ENCODE measurements at regions not wholly inside any gene's neighbourhood (a gene's known extent, or its start where the extent isn't known, plus 50 kb on each side); places are given as distances from the start of the nearest gene placed in this dataset.
"Not testable (repeated sequence)": the region's sequence is repeated elsewhere in the genome, so short reads cannot be mapped to it uniquely, and the experiment has no call there.

DNA sequence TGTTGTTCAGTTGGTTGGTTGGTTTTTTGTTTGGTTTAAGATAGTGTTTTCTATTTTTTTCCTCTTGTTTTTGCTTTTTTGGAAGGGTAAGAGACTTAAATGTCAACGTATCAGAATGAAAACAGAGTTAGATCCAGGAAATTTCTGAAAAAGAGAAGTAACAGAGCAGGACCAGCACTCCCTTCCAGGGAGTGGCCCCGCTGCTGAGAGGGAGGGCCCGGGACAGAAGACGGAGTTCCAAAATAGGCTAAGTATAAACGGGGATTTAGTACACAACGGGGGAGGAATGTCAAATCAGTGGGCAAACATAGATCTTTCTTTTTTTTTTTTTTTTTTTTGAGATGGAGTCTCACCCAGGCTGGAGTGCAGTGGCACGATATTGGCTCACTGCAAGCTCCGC is 92.7 kb upstream of the RUFY1 start:
- TF ChIP-seq CSRNP3 (CRISPR knock-in tag; IDR thresholded peaks at IDR 0.05), result no peak
- no peak for ATAC-seq

- not testable (repeated sequence) for ATAC-seq
Observed at GRCh38 chr5:179456075-179456474, 94.3 kb upstream of the RUFY1 start.

DNA sequence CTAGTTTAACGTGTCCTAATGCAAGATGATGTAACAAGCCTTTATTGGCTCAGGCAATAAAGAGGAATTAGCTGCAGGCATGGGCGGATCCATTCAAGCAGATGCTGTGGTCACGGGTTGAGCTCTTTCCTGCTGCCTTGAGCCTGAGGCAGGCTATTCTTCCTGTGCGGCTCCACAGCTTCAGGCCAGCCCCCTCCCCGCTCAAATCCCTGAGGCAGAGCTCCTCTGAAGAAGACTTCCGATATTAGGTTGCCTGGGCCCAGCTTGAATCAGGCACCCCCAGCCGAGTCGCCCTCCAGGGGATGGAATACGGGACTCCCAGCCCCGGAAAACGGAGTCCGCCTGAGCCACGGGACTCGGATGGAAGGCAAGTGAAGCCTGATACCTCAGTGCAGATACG is 95.0 kb upstream of the RUFY1 start:
- TF ChIP-seq ZC3H10 (CRISPR knock-in tag; IDR thresholded peaks at IDR 0.05), result no peak
- TF ChIP-seq TOX (CRISPR knock-in tag; IDR thresholded peaks at IDR 0.05; ENCODE audit: borderline replicate concordance), result no peak
- TF ChIP-seq, protein P1, sequence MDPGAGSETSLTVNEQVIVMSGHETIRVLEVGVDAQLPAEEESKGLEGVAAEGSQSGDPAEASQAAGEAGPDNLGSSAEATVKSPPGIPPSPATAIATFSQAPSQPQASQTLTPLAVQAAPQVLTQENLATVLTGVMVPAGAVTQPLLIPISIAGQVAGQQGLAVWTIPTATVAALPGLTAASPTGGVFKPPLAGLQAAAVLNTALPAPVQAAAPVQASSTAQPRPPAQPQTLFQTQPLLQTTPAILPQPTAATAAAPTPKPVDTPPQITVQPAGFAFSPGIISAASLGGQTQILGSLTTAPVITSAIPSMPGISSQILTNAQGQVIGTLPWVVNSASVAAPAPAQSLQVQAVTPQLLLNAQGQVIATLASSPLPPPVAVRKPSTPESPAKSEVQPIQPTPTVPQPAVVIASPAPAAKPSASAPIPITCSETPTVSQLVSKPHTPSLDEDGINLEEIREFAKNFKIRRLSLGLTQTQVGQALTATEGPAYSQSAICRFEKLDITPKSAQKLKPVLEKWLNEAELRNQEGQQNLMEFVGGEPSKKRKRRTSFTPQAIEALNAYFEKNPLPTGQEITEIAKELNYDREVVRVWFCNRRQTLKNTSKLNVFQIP (CRISPR knock-in tag; IDR thresholded peaks at IDR 0.05; ENCODE audit: borderline replicate concordance, low read depth), result no peak
- TF ChIP-seq ZFP30 (CRISPR knock-in tag; IDR thresholded peaks at IDR 0.05), result no peak
- TF ChIP-seq ZNF8 (CRISPR knock-in tag; IDR thresholded peaks at IDR 0.05), result no peak
- TF ChIP-seq ZFP3 (CRISPR knock-in tag; IDR thresholded peaks at IDR 0.05), result no peak
- no peak for TF ChIP-seq PPARA (CRISPR knock-in tag; IDR thresholded peaks at IDR 0.05; ENCODE audit: borderline replicate concordance)
- no peak for TF ChIP-seq ARNTL (CRISPR knock-in tag; IDR thresholded peaks at IDR 0.05; ENCODE audit: borderline replicate concordance, low read depth)
- no peak for TF ChIP-seq TCF4 (CRISPR knock-in tag; IDR thresholded peaks at IDR 0.05; ENCODE audit: borderline replicate concordance)
- no peak for TF ChIP-seq TSHZ2 (CRISPR knock-in tag; IDR thresholded peaks at IDR 0.05)
- TF ChIP-seq RARB (CRISPR knock-in tag; IDR thresholded peaks at IDR 0.05), result no peak
- TF ChIP-seq ZNF70 (CRISPR knock-in tag; IDR thresholded peaks at IDR 0.05), result no peak
- ATAC-seq, result no peak

GRCh38 chr5:179454356-179454755 is 96.0 kb upstream of the RUFY1 start:
- ATAC-seq, result no peak
- TF ChIP-seq, protein P1 (CRISPR knock-in tag; IDR thresholded peaks at IDR 0.05; ENCODE audit: borderline replicate concordance, low read depth), result no peak
- TF ChIP-seq ZFP30 (CRISPR knock-in tag; IDR thresholded peaks at IDR 0.05) (no peak), ZNF70 (CRISPR knock-in tag; IDR thresholded peaks at IDR 0.05) (no peak), TSHZ2 (CRISPR knock-in tag; IDR thresholded peaks at IDR 0.05) (no peak)

DNA sequence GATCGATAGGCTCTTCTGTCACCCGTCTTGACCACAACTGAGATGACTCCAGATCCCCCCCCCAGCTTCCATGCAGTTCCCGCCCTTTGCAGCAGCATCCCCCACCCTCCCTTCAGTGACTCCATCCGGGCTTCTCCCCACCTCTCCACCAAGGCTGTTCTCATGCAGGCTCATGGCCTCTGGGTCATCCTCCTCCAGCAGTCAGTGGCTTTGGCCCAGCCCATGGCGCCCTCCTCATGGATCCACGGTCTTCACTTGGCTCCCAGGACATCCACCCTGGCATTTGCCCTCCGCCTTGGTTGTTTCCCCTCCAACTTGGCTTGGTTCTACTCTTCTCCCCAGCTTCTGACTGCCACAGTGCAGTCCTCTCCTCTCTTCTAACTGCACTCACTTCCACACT is 96.7 kb upstream of the RUFY1 start:
- no peak for ATAC-seq
- TF ChIP-seq BACH2 (CRISPR knock-in tag; IDR thresholded peaks at IDR 0.05; ENCODE audit: borderline replicate concordance), result no peak

All from SK-N-SH treated with all-trans-retinoic acid at 6 μM for 48 hours (cell line).